PC-3 (cell line): ENCODE measurements at regions not wholly inside any gene's neighbourhood (a gene's known extent, or its start where the extent isn't known, plus 50 kb on each side); places are given as distances from the start of the nearest gene placed in this dataset.

ENCODE experiments used
- EZH2 ChIP-seq: fragments of 300-600 bp; sonication (generic); IDR thresholded peaks from one replicate; pipeline ENCODE4 v1.6.1; 2017; ENCODE audit warnings: antibody characterized with exemption, mild to moderate bottlenecking, low read length; ENCODE audit not compliant: unreplicated experiment
- EZH2phosphoT487 ChIP-seq: fragments of 300-600 bp; sonication (generic); IDR thresholded peaks from 2 replicates; pipeline ENCODE4 v1.6.1; 2018; ENCODE audit warnings: mild to moderate bottlenecking, antibody characterized with exemption, low read length, borderline replicate concordance
- TF ChIP-seq, protein P1 (sequence below): fragments of 300-600 bp; sonication (generic); conservative IDR thresholded peaks from 2 replicates; pipeline ENCODE4 v1.5.1; 2017; ENCODE audit warnings: antibody characterized with exemption, low read depth, mild to moderate bottlenecking, low read length

DNA sequence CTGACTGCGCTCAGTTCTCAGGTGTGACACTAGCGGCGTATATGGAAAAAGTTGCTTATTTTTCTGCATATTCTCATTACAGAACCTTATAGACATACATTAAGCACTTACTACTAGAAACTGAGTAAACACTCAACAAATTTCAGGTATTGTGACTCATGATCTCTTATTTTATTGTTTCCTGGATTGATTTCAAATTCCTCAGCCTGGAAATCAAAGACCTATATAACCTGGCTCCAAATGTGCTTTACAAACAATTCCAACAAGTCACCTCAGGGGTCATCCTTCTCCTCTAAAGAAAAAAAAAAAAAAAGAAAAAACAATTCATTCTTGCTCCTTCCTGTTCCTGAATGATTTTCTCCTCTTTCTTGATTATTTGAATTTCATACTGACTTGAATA, 152.3 kb downstream of the ADAM29 start:
- TF ChIP-seq, protein P1, sequence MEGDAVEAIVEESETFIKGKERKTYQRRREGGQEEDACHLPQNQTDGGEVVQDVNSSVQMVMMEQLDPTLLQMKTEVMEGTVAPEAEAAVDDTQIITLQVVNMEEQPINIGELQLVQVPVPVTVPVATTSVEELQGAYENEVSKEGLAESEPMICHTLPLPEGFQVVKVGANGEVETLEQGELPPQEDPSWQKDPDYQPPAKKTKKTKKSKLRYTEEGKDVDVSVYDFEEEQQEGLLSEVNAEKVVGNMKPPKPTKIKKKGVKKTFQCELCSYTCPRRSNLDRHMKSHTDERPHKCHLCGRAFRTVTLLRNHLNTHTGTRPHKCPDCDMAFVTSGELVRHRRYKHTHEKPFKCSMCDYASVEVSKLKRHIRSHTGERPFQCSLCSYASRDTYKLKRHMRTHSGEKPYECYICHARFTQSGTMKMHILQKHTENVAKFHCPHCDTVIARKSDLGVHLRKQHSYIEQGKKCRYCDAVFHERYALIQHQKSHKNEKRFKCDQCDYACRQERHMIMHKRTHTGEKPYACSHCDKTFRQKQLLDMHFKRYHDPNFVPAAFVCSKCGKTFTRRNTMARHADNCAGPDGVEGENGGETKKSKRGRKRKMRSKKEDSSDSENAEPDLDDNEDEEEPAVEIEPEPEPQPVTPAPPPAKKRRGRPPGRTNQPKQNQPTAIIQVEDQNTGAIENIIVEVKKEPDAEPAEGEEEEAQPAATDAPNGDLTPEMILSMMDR: no peak
- TF ChIP-seq EZH2 (no peak), EZH2phosphoT487 (no peak)
